ENCODE measurements at regions not wholly inside any gene's neighbourhood (a gene's known extent, or its start where the extent isn't known, plus 50 kb on each side); places are given as distances from the start of the nearest gene placed in this dataset.

- TF ChIP-seq EZH2 (IDR thresholded peaks at IDR 0.05; ENCODE audit: borderline replicate concordance, low read depth, low read length, poor library complexity, severe bottlenecking), result no peak
- no peak for TF ChIP-seq CTCF (conservative IDR thresholded peaks at IDR 0.05; ENCODE audit: low read depth, low read length)
- Histone ChIP-seq H3K27me3 (replicated peaks; ENCODE audit: insufficient read depth, low read depth, low read length, poor library complexity) (peaks cover 6% of the 10 kb centered on the region), H3K27ac (ENCODE audit: low read depth, low read length, poor library complexity, severe bottlenecking) (no peak overlapping the region), H3K4me1 (ENCODE audit: insufficient read depth, low read length, poor library complexity, severe bottlenecking) (no peaks in the 10 kb centered on the region), H3K4me3 (ENCODE audit: low read depth, low read length, poor library complexity, severe bottlenecking) (no peak overlapping the region), H3K9me3 (ENCODE audit: low read depth, low read length, poor library complexity, severe bottlenecking) (no peaks in the 10 kb centered on the region), H3K36me3 (ENCODE audit: insufficient read depth, low read length, poor library complexity, severe bottlenecking) (no peaks in the 10 kb centered on the region)
- BruUV-seq (replicated peaks), result no TSS peak
- DNase-seq (ENCODE audit: low spot score), result no peak
- ChIA-PET CTCF (no interaction called here), POLR2A (ENCODE audit: low non-redundant PET) (no interaction called here)
- intact Hi-C loops (cut with micrococcal nuclease; ENCODE audit: unreplicated experiment), result no loop called here
Observed at GRCh38 chr11:105469931-105470330, 139.9 kb upstream of the GRIA4 start.

- no peak for DNase-seq (ENCODE audit: low spot score)
- H3K36me3 ChIP-seq (ENCODE audit: insufficient read depth, low read length, poor library complexity, severe bottlenecking), result no peaks in the 10 kb centered on the region
- ChIA-PET CTCF (no interaction called here), POLR2A (ENCODE audit: low non-redundant PET) (no interaction called here)
- H3K4me1 ChIP-seq (ENCODE audit: insufficient read depth, low read length, poor library complexity, severe bottlenecking), result no peaks in the 10 kb centered on the region
- H3K27me3 ChIP-seq (replicated peaks; ENCODE audit: insufficient read depth, low read depth, low read length, poor library complexity), result peaks cover 6% of the 10 kb centered on the region
- H3K27ac ChIP-seq (ENCODE audit: low read depth, low read length, poor library complexity, severe bottlenecking), result no peak overlapping the region
- intact Hi-C loops (cut with micrococcal nuclease; ENCODE audit: unreplicated experiment), result no loop called here
- TF ChIP-seq CTCF (conservative IDR thresholded peaks at IDR 0.05; ENCODE audit: low read depth, low read length) (no peak), EZH2 (IDR thresholded peaks at IDR 0.05; ENCODE audit: borderline replicate concordance, low read depth, low read length, poor library complexity, severe bottlenecking) (no peak)
- H3K4me3 ChIP-seq (ENCODE audit: low read depth, low read length, poor library complexity, severe bottlenecking), result no peak overlapping the region
- BruUV-seq (replicated peaks), result no TSS peak
- no peaks in the 10 kb centered on the region for H3K9me3 ChIP-seq (ENCODE audit: low read depth, low read length, poor library complexity, severe bottlenecking)
Observed at GRCh38 chr11:105468154-105468553, 141.7 kb upstream of the GRIA4 start.

- no peak overlapping the region for H3K27ac ChIP-seq (ENCODE audit: low read depth, low read length, poor library complexity, severe bottlenecking)
- CTCF ChIA-PET, result no interaction called here
- H3K27me3 ChIP-seq (replicated peaks; ENCODE audit: insufficient read depth, low read depth, low read length, poor library complexity), result peaks cover 6% of the 10 kb centered on the region
- no peaks in the 10 kb centered on the region for H3K4me1 ChIP-seq (ENCODE audit: insufficient read depth, low read length, poor library complexity, severe bottlenecking)
- intact Hi-C loops (cut with micrococcal nuclease; ENCODE audit: unreplicated experiment), result no loop called here
- TF ChIP-seq EZH2 (IDR thresholded peaks at IDR 0.05; ENCODE audit: borderline replicate concordance, low read depth, low read length, poor library complexity, severe bottlenecking) (no peak), CTCF (conservative IDR thresholded peaks at IDR 0.05; ENCODE audit: low read depth, low read length) (no peak)
- POLR2A ChIA-PET (ENCODE audit: low non-redundant PET), result no interaction called here
- BruUV-seq (replicated peaks), result no TSS peak
- no peak overlapping the region for H3K4me3 ChIP-seq (ENCODE audit: low read depth, low read length, poor library complexity, severe bottlenecking)
- no peaks in the 10 kb centered on the region for H3K36me3 ChIP-seq (ENCODE audit: insufficient read depth, low read length, poor library complexity, severe bottlenecking)
- DNase-seq (ENCODE audit: low spot score), result peak; percentile 43
- no peaks in the 10 kb centered on the region for H3K9me3 ChIP-seq (ENCODE audit: low read depth, low read length, poor library complexity, severe bottlenecking)
Observed at GRCh38 chr11:105466582-105467228, 143.2 kb upstream of the GRIA4 start.

Data from A673 (cell line).